ENCODE measurements at regions not wholly inside any gene's neighbourhood (a gene's known extent, or its start where the extent isn't known, plus 50 kb on each side); places are given as distances from the start of the nearest gene placed in this dataset.

DNA sequence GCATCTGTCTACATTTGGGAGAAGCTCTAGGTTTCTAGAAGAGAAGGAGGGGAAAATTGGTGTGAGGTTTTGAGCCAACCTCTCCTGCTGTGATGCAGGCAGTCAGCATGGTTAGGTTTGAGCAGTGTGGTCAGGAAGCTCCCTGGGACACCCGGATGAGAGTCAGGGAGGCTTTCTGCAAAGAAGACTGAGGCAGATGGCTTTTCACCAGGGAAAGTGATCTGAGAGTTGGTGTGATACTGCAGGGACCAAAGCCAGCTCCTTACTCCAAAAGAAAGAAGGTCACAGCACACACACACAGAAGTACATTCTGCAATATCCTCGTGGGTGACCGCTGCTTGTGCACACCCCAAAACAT is 75.8 kb upstream of the BCL11A start:
- H3K4me3 ChIP-seq (ENCODE audit: low read length) = no peak overlapping the region
- no peaks in the 10 kb centered on the region for H3K36me3 ChIP-seq (ENCODE audit: insufficient read depth, low read length)
- no peak overlapping the region for H3K9ac ChIP-seq (ENCODE audit: low read depth, low read length)
- no peaks in the 10 kb centered on the region for H3K4me1 ChIP-seq (ENCODE audit: control insufficient read depth, insufficient read depth, low read length)
- H3K27me3 ChIP-seq (ENCODE audit: control insufficient read depth, insufficient read depth, low read length) = peaks cover 20% of the 10 kb centered on the region
- H3K4me2 ChIP-seq (ENCODE audit: low read length) = no peak overlapping the region
- H3K9me3 ChIP-seq (replicated peaks; ENCODE audit: low read length) = no peaks in the 10 kb centered on the region

DNA sequence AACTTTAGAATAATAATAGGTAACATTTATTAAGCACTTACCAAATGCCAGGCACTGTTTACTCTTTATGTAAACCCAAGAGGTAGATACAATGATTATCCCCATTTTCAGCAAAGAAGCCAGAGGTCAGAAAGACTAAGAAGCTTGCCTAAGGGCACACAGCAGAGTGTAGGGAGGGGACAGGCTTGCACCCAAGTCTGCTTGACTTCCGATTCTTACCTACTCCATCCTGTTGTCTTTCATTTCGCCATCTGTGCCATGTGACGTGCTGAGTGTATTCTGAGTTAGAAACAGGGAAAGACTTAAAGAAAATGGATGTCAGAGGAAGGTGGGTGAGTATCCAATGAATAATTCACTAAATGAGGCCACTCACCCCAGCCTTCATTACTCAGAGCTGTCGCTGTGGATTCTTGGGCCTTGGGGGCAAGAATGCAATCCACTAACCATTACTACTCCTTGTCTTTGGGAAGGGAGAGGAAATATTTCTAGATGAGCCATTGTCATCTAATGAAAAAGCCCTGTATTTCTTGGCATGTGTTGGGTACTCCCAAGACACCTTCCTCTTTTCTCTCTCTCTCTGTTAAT is 76.4 kb upstream of the BCL11A start:
- peaks cover 20% of the 10 kb centered on the region for H3K27me3 ChIP-seq (ENCODE audit: control insufficient read depth, insufficient read depth, low read length)
- H3K36me3 ChIP-seq (ENCODE audit: insufficient read depth, low read length) = no peaks in the 10 kb centered on the region
- H3K4me3 ChIP-seq (ENCODE audit: low read length) = no peak overlapping the region
- no peaks in the 10 kb centered on the region for H3K9me3 ChIP-seq (replicated peaks; ENCODE audit: low read length)
- no peaks in the 10 kb centered on the region for H3K4me1 ChIP-seq (ENCODE audit: control insufficient read depth, insufficient read depth, low read length)
- no peak overlapping the region for H3K4me2 ChIP-seq (ENCODE audit: low read length)
- H3K9ac ChIP-seq (ENCODE audit: low read depth, low read length) = no peak overlapping the region

DNA sequence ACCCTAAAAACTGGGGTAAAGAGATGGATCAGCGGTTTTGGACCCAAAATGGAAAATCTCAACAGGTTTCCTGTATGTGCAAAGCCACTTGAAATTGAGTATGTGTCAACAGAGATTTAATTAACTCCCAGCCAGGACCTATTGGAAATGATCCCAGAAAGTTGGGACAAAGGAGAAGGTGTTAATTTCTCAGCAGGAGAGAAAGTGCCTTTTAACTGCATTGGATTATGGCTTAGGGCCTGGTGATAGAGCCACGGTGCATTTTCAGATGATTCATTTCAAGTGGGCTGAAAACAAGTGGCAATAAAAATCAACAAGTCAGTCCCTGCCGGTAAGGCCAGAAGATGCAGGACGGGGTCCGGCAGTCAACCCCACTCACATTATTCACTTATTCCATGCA is 80.2 kb upstream of the BCL11A start:
- H3K9ac ChIP-seq (ENCODE audit: low read depth, low read length) = no peak overlapping the region
- H3K4me3 ChIP-seq (ENCODE audit: low read length) = no peak overlapping the region
- no peaks in the 10 kb centered on the region for H3K4me1 ChIP-seq (ENCODE audit: control insufficient read depth, insufficient read depth, low read length)
- peaks cover 12% of the 10 kb centered on the region for H3K27me3 ChIP-seq (ENCODE audit: control insufficient read depth, insufficient read depth, low read length)
- H3K36me3 ChIP-seq (ENCODE audit: insufficient read depth, low read length) = no peaks in the 10 kb centered on the region
- H3K4me2 ChIP-seq (ENCODE audit: low read length) = no peak overlapping the region
- H3K9me3 ChIP-seq (replicated peaks; ENCODE audit: low read length) = no peaks in the 10 kb centered on the region

DNA sequence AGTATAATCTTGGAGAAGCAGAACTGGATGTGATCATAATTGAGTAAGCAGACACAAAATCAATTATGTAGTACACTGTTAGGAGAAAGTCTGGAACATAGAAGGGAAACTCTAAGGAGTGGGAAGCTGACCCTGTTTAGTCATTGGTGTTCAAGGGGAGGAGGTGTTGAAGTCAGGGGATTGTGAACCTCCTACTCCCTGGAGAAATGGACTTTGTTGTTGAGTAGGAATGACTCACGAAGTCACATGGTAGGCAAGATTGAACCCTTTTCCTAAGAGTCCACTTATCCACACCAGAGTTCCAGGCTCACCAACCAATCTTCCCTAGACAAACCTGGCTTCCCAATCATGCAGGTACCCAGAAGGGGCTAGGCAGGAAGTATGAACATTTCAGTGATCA is 81.0 kb upstream of the BCL11A start:
- Histone ChIP-seq H3K4me1 (ENCODE audit: control insufficient read depth, insufficient read depth, low read length) (no peaks in the 10 kb centered on the region), H3K4me3 (ENCODE audit: low read length) (no peak overlapping the region), H3K36me3 (ENCODE audit: insufficient read depth, low read length) (no peaks in the 10 kb centered on the region), H3K27me3 (ENCODE audit: control insufficient read depth, insufficient read depth, low read length) (peaks cover 8% of the 10 kb centered on the region), H3K9me3 (replicated peaks; ENCODE audit: low read length) (no peaks in the 10 kb centered on the region), H3K9ac (ENCODE audit: low read depth, low read length) (no peak overlapping the region), H3K4me2 (ENCODE audit: low read length) (no peak overlapping the region)

DNA sequence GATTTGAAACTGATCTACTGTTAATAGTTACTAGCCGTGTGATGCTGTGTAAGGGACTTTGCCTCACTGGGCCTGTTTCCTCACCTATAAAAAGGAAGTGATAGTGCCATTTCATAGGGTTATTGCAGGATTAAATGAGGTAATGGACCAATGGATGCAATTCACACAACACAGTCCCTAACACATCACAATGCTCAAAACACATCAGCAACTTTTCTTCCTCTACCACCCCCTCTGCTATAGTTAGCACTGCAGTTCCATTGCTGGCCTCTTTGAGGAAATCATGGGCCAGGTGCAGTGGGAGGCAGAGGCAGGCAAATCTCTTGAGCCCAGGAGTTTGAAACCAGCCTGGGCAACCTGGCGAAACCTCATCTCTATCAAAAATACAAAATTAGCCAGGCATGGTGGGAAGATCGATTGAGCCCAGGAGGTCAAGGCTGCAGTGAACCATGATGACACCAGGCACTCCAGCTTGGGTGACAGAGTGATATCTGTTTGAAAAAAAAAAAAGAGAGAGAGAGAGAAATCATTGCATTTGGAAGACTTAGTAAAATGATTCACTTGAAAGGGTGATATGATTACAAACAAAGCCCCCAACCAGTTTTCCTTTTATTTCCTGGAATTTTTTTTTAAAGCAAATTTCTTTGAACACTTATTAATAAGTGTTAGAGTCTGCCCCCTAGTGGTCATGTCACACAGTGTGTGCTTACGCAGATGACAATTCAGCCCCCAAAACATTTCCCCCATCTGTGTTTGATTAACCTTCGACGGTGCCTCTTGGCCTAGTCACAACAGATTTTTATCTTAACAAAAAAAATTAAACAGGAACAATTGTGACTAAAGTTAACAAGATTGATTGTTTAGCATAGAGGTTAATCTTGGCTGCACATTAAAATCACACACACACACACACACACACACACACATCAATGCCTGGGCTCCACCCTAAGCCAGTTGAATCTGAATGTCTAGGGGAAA is 88.6 kb upstream of the BCL11A start:
- no peak overlapping the region for H3K4me3 ChIP-seq (ENCODE audit: low read length)
- peaks cover 21% of the 10 kb centered on the region for H3K27me3 ChIP-seq (ENCODE audit: control insufficient read depth, insufficient read depth, low read length)
- no peak overlapping the region for H3K9ac ChIP-seq (ENCODE audit: low read depth, low read length)
- no peak overlapping the region for H3K4me2 ChIP-seq (ENCODE audit: low read length)
- H3K36me3 ChIP-seq (ENCODE audit: insufficient read depth, low read length) = no peaks in the 10 kb centered on the region
- no peaks in the 10 kb centered on the region for H3K9me3 ChIP-seq (replicated peaks; ENCODE audit: low read length)
- no peaks in the 10 kb centered on the region for H3K4me1 ChIP-seq (ENCODE audit: control insufficient read depth, insufficient read depth, low read length)

DNA sequence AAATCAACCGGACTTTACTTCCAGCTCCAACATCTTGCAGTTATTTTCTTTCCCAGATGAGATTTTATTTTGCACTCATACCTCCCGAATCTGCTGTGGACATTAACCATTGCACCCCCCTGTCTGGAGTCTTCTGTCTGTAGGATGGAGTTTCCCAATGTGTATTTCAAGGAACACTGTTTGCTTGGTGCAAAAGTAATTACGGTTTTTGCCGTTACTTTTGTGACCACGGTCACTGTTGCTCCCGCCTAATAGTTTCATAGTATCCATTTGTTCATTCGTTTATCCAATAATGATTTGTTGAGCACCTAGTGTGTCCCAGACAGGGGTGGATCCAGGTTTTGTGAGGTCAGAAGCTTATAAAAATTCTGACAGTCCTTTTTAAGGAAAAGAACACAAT is 90.3 kb upstream of the BCL11A start:
- H3K4me1 ChIP-seq (ENCODE audit: control insufficient read depth, insufficient read depth, low read length) = no peaks in the 10 kb centered on the region

DNA sequence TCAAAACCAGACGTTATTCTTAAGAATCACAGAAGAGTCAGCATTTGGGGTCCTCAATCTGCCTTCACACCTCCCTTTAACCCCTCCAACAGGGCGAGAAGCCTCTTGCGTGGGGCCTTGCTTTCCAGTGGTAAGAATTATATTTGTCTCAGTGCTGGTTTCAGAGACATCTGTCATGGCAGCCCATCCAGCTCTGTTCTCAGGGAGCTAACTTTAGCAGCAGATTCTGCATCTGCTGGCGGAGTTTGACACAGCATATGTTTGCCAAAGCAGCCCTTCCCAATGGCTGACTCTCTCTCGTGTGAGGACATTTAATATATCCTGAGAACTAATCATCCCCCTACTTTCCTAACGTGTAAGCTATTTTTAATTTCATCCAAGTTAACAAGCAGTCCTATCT is 91.5 kb upstream of the BCL11A start:
- Histone ChIP-seq H3K36me3 (ENCODE audit: insufficient read depth, low read length) (no peaks in the 10 kb centered on the region), H3K27me3 (ENCODE audit: control insufficient read depth, insufficient read depth, low read length) (peaks cover 32% of the 10 kb centered on the region), H3K9ac (ENCODE audit: low read depth, low read length) (no peak overlapping the region), H3K4me2 (ENCODE audit: low read length) (no peak overlapping the region), H3K4me1 (ENCODE audit: control insufficient read depth, insufficient read depth, low read length) (no peaks in the 10 kb centered on the region), H3K4me3 (ENCODE audit: low read length) (no peak overlapping the region), H3K9me3 (replicated peaks; ENCODE audit: low read length) (no peaks in the 10 kb centered on the region)

More for the DNA sequence above, 90.3 kb upstream of the BCL11A start:
- Histone ChIP-seq H3K9ac (ENCODE audit: low read depth, low read length) (no peak overlapping the region), H3K4me3 (ENCODE audit: low read length) (no peak overlapping the region), H3K9me3 (replicated peaks; ENCODE audit: low read length) (no peaks in the 10 kb centered on the region), H3K27me3 (ENCODE audit: control insufficient read depth, insufficient read depth, low read length) (peaks cover 29% of the 10 kb centered on the region), H3K36me3 (ENCODE audit: insufficient read depth, low read length) (no peaks in the 10 kb centered on the region), H3K4me2 (ENCODE audit: low read length) (no peak overlapping the region)

DNA sequence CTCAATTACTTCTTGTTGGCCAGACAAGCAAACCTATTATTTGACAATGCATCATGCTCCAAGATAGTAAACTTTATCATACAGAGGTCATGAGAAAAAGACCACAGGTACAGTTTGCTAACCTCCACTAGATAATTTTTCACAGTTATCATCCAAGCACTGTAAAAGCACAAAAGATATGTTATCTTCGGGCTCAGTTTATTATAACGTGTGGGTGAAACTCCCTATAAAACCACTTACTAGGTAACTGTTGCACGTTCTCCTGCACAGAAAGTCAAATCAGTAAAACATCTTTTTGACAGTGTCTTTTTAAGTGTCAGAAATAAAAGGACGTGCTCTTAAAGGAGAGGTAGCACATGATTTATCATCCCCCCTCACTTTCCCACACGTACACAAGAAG is 94.7 kb upstream of the BCL11A start:
- H3K9me3 ChIP-seq (replicated peaks; ENCODE audit: low read length) = no peaks in the 10 kb centered on the region
- H3K36me3 ChIP-seq (ENCODE audit: insufficient read depth, low read length) = no peaks in the 10 kb centered on the region
- no peaks in the 10 kb centered on the region for H3K4me1 ChIP-seq (ENCODE audit: control insufficient read depth, insufficient read depth, low read length)
- no peak overlapping the region for H3K9ac ChIP-seq (ENCODE audit: low read depth, low read length)
- H3K27me3 ChIP-seq (ENCODE audit: control insufficient read depth, insufficient read depth, low read length) = peaks cover 57% of the 10 kb centered on the region
- no peak overlapping the region for H3K4me3 ChIP-seq (ENCODE audit: low read length)
- H3K4me2 ChIP-seq (ENCODE audit: low read length) = no peak overlapping the region

DNA sequence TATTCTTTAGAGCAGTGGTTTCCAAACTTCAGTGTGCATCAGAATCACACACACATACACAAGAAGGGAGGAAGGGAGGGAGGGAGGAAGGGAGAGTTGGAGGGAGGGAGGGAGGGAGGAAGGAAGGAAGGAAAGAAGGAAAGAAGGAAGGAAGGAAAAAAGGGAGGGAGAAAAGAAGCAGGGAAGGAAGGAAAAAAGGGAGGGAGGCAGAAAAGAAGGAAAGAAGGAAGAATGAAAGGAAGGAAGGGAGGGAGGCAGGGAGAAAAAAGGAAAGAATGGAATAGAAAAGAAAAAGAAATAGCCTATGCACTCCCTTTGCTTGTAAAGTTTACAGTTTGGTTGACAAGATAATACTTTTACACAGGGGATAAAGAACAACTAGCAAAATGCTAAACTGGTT is 96.3 kb upstream of the BCL11A start:
- Histone ChIP-seq H3K4me3 (ENCODE audit: low read length) (no peak overlapping the region), H3K9me3 (replicated peaks; ENCODE audit: low read length) (no peaks in the 10 kb centered on the region), H3K36me3 (ENCODE audit: insufficient read depth, low read length) (no peaks in the 10 kb centered on the region)

DNA sequence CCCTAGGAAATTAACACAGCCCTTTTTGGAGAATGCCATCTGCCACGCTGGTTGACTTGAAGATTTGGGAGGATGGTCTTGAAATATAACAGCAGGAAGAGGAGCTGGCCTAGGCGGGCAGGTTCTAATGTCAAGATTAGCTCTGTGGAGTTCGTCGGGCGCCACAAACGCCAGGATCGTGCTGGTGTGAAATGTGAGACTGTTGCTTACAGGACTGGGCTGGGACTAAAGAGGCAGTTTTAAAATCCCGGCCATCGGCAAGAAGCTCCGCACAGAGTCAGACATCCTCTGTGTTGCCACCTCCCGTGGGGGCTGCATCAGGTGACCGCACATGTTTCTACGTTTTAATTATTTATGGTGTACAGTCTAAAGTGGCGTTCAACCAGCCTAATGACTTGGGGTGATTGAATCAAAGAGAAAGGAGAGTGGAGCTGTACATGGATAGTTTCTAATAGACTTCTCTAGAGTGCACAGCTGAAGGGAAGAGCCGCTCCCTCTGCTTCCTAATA is 99.4 kb upstream of the BCL11A start:
- H3K27me3 ChIP-seq (ENCODE audit: control insufficient read depth, insufficient read depth, low read length) = peaks cover 75% of the 10 kb centered on the region
- H3K36me3 ChIP-seq (ENCODE audit: insufficient read depth, low read length) = no peaks in the 10 kb centered on the region
- no peak overlapping the region for H3K9ac ChIP-seq (ENCODE audit: low read depth, low read length)
- no peaks in the 10 kb centered on the region for H3K9me3 ChIP-seq (replicated peaks; ENCODE audit: low read length)
- no peaks in the 10 kb centered on the region for H3K4me1 ChIP-seq (ENCODE audit: control insufficient read depth, insufficient read depth, low read length)
- no peak overlapping the region for H3K4me2 ChIP-seq (ENCODE audit: low read length)
- H3K4me3 ChIP-seq (ENCODE audit: low read length) = no peak overlapping the region

More for the DNA sequence above, 96.3 kb upstream of the BCL11A start:
- Histone ChIP-seq H3K27me3 (ENCODE audit: control insufficient read depth, insufficient read depth, low read length) (peaks cover 61% of the 10 kb centered on the region), H3K9ac (ENCODE audit: low read depth, low read length) (no peak overlapping the region), H3K4me1 (ENCODE audit: control insufficient read depth, insufficient read depth, low read length) (no peaks in the 10 kb centered on the region), H3K4me2 (ENCODE audit: low read length) (no peak overlapping the region)

DNA sequence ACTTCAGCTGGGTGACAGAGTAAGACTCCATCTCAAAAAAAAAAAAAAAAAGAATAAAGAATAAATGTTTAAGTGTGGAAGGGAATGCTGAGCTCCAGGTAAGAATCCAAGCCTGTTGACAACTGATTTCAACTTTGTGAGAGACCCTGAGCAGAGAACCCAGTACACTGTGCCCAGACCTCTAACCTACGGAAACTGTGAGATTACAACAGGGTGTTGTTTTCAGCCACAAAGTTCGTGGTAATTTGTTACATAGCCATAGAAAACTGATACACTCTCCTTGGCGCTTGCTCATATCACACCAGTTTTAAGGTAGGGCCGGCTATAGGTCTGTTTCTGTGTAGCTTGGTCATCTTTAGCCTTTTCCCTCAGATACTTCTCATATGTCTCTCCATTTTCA is 98.4 kb upstream of the PAPOLG start:
- H3K4me2 ChIP-seq (ENCODE audit: low read length) = no peak overlapping the region
- H3K4me3 ChIP-seq (ENCODE audit: low read length) = no peak overlapping the region
- H3K4me1 ChIP-seq (ENCODE audit: control insufficient read depth, insufficient read depth, low read length) = no peaks in the 10 kb centered on the region
- no peaks in the 10 kb centered on the region for H3K9me3 ChIP-seq (replicated peaks; ENCODE audit: low read length)
- H3K9ac ChIP-seq (ENCODE audit: low read depth, low read length) = no peak overlapping the region
- peaks cover 42% of the 10 kb centered on the region for H3K27me3 ChIP-seq (ENCODE audit: control insufficient read depth, insufficient read depth, low read length)
- no peaks in the 10 kb centered on the region for H3K36me3 ChIP-seq (ENCODE audit: insufficient read depth, low read length)
